ENCODE measurements at regions not wholly inside any gene's neighbourhood (a gene's known extent, or its start where the extent isn't known, plus 50 kb on each side); places are given as distances from the start of the nearest gene placed in this dataset.

DNA sequence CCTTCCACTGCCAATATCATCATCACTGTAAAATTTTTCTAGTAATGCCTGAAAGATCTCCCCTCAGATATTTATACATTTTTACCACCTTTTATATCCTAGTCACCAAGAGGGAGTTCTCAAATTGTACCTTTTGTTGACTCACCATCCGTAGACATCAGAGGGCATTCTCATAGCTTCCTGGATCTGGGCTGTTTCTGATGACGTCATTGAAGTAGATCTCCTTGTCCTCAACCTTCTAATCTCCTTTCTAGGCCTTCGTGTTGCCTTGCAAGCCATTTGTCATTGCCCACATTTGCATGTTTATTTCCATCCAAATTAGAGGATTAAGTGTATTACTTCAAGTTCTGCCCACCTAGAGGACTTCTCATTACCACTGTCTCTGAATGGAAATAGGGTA, 193.4 kb upstream of the NRXN1 start:
- BruUV-seq (replicated peaks), result no TSS peak
- no peaks in the 10 kb centered on the region for H3K4me1 ChIP-seq (replicated peaks; ENCODE audit: insufficient read depth)
- TF ChIP-seq, protein P1, sequence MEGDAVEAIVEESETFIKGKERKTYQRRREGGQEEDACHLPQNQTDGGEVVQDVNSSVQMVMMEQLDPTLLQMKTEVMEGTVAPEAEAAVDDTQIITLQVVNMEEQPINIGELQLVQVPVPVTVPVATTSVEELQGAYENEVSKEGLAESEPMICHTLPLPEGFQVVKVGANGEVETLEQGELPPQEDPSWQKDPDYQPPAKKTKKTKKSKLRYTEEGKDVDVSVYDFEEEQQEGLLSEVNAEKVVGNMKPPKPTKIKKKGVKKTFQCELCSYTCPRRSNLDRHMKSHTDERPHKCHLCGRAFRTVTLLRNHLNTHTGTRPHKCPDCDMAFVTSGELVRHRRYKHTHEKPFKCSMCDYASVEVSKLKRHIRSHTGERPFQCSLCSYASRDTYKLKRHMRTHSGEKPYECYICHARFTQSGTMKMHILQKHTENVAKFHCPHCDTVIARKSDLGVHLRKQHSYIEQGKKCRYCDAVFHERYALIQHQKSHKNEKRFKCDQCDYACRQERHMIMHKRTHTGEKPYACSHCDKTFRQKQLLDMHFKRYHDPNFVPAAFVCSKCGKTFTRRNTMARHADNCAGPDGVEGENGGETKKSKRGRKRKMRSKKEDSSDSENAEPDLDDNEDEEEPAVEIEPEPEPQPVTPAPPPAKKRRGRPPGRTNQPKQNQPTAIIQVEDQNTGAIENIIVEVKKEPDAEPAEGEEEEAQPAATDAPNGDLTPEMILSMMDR (conservative IDR thresholded peaks at IDR 0.05), result no peak
- no peak for TF ChIP-seq EZH2 (IDR thresholded peaks at IDR 0.05; ENCODE audit: low read depth)

DNA sequence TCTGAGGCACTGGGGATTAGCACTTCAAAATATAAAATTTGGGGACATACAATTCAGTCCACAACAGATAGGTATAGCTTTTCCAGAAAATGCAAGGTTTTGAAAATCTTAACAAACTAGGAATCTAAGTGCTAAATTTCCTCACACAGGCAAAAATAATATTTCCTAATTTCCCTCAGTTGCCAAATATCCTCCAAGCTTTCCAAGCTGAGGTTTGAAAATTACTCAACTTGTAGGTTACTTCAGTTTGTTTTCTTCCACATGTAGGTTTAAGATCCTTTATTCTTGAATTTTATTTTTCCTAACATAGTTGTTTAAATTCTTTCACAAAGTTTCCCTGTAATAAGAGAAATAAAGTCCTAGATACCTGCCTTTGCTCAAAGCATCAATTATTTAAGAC, 192.9 kb upstream of the NRXN1 start:
- no TSS peak for BruUV-seq (replicated peaks)
- H3K4me1 ChIP-seq (replicated peaks; ENCODE audit: insufficient read depth), result no peaks in the 10 kb centered on the region
- no peaks in the 10 kb centered on the region for H3K9me3 ChIP-seq (ENCODE audit: insufficient read depth, low read depth)
- H3K27me3 ChIP-seq (ENCODE audit: insufficient read depth, low read depth), result no peaks in the 10 kb centered on the region
- H3F3A ChIP-seq (ENCODE audit: insufficient read depth, low read depth), result no peaks in the 10 kb centered on the region
- H4K20me1 ChIP-seq (ENCODE audit: insufficient read depth), result no peaks in the 10 kb centered on the region
- H3K4me3 ChIP-seq, result no peak overlapping the region
- ChIA-PET POLR2A (ENCODE audit: unreplicated experiment) (no interaction called here), CTCF (no interaction called here)
- H3K4me2 ChIP-seq, result no peak overlapping the region
- intact Hi-C loops (cut with micrococcal nuclease; ENCODE audit: unreplicated experiment), result no loop called here
- no peak for DNase-seq
- H3K27ac ChIP-seq, result no peak overlapping the region
- no peaks in the 10 kb centered on the region for H3K9me2 ChIP-seq (ENCODE audit: insufficient read depth)
- H3K79me2 ChIP-seq (ENCODE audit: low read depth), result no peaks in the 10 kb centered on the region
- H2AFZ ChIP-seq, result no peak overlapping the region
- H3K36me3 ChIP-seq (ENCODE audit: low read depth), result no peaks in the 10 kb centered on the region
- no peak for TF ChIP-seq EZH2 (IDR thresholded peaks at IDR 0.05; ENCODE audit: low read depth)
- TF ChIP-seq, protein P1 (conservative IDR thresholded peaks at IDR 0.05), result no peak

More for the DNA sequence above, 193.4 kb upstream of the NRXN1 start:
- ChIA-PET POLR2A (ENCODE audit: unreplicated experiment) (no interaction called here), CTCF (no interaction called here)
- no peaks in the 10 kb centered on the region for H3K9me2 ChIP-seq (ENCODE audit: insufficient read depth)
- DNase-seq, result no peak
- H3K4me3 ChIP-seq, result no peak overlapping the region
- no peaks in the 10 kb centered on the region for H3K79me2 ChIP-seq (ENCODE audit: low read depth)
- no peaks in the 10 kb centered on the region for H3F3A ChIP-seq (ENCODE audit: insufficient read depth, low read depth)
- intact Hi-C loops (cut with micrococcal nuclease; ENCODE audit: unreplicated experiment), result no loop called here
- no peaks in the 10 kb centered on the region for H3K36me3 ChIP-seq (ENCODE audit: low read depth)
- no peaks in the 10 kb centered on the region for H3K27me3 ChIP-seq (ENCODE audit: insufficient read depth, low read depth)
- H2AFZ ChIP-seq, result no peak overlapping the region
- no peaks in the 10 kb centered on the region for H3K9me3 ChIP-seq (ENCODE audit: insufficient read depth, low read depth)
- H3K27ac ChIP-seq, result no peak overlapping the region
- H3K4me2 ChIP-seq, result no peak overlapping the region
- no peaks in the 10 kb centered on the region for H4K20me1 ChIP-seq (ENCODE audit: insufficient read depth)

DNA sequence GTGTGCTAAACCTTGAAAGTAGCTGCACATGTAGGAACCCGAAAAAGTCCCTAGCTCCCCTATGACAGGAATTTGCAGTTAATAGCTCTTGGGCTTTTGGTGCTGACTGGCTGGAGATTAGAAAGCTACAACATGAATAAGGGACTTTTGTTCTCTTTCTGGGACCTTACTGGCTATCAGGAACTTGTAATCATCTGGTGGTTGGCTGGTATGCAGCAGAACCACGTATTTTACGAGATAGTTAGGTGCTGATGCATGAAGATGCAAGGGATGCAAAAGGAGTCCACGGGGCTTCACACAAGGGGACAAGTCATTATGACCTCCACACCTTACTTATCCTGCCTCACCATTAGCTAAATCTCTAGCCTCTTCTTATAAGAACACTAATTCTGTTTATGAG, 190.2 kb upstream of the NRXN1 start:
- CTCF ChIA-PET, result no interaction called here

More for the DNA sequence above, 190.2 kb upstream of the NRXN1 start:
- H3K36me3 ChIP-seq (ENCODE audit: low read depth), result no peaks in the 10 kb centered on the region
- H3K4me3 ChIP-seq, result no peak overlapping the region
- no peaks in the 10 kb centered on the region for H3K27me3 ChIP-seq (ENCODE audit: insufficient read depth, low read depth)
- H3K9me2 ChIP-seq (ENCODE audit: insufficient read depth), result no peaks in the 10 kb centered on the region
- H3K4me2 ChIP-seq, result no peak overlapping the region
- no peak for DNase-seq
- TF ChIP-seq EZH2 (IDR thresholded peaks at IDR 0.05; ENCODE audit: low read depth), result no peak
- TF ChIP-seq, protein P1 (conservative IDR thresholded peaks at IDR 0.05), result no peak
- no TSS peak for BruUV-seq (replicated peaks)
- H3K27ac ChIP-seq, result no peak overlapping the region
- POLR2A ChIA-PET (ENCODE audit: unreplicated experiment), result no interaction called here
- H4K20me1 ChIP-seq (ENCODE audit: insufficient read depth), result no peaks in the 10 kb centered on the region
- no peaks in the 10 kb centered on the region for H3K4me1 ChIP-seq (replicated peaks; ENCODE audit: insufficient read depth)
- H2AFZ ChIP-seq, result no peak overlapping the region
- no peaks in the 10 kb centered on the region for H3K79me2 ChIP-seq (ENCODE audit: low read depth)
- intact Hi-C loops (cut with micrococcal nuclease; ENCODE audit: unreplicated experiment), result no loop called here
- H3F3A ChIP-seq (ENCODE audit: insufficient read depth, low read depth), result no peaks in the 10 kb centered on the region
- no peaks in the 10 kb centered on the region for H3K9me3 ChIP-seq (ENCODE audit: insufficient read depth, low read depth)

Measured in PC-9 (cell line).